Activated T-cell treated with anti-CD3 and anti-CD28 coated beads for 24 hours (primary cell): ENCODE measurements at regions not wholly inside any gene's neighbourhood (a gene's known extent, or its start where the extent isn't known, plus 50 kb on each side); places are given as distances from the start of the nearest gene placed in this dataset.
"Not testable (repeated sequence)": the region's sequence is repeated elsewhere in the genome, so short reads cannot be mapped to it uniquely, and the experiment has no call there.

Experiments used
- DNase-seq: peaks from one replicate; pipeline ENCODE4 v3.0.0-alpha.2; 2020; ENCODE audit warnings: low read depth

GRCh38 chr1:30184393-30185141 is 538.8 kb downstream of the MATN1 start:
- DNase-seq, result no peak

GRCh38 chr1:30183895-30184294 is 539.5 kb downstream of the MATN1 start:
- DNase-seq, result no peak

- no peak for DNase-seq
Measured at GRCh38 chr1:30183006-30183405, 540.4 kb downstream of the MATN1 start.

- DNase-seq, result no peak
Measured at GRCh38 chr1:30179942-30180543, 543.3 kb downstream of the MATN1 start.

- no peak for DNase-seq
Measured at GRCh38 chr1:30176477-30176876, 546.9 kb downstream of the MATN1 start.

GRCh38 chr1:30174499-30174898 is 548.9 kb downstream of the MATN1 start:
- DNase-seq, result no peak

- DNase-seq, result no peak
Measured at GRCh38 chr1:30173560-30173959, 549.8 kb downstream of the MATN1 start.

- no peak for DNase-seq
Measured at GRCh38 chr1:30172757-30173156, 550.6 kb downstream of the MATN1 start.

- DNase-seq, result no peak
Measured at GRCh38 chr1:30172299-30172694, 551.1 kb downstream of the MATN1 start.

GRCh38 chr1:30171537-30172298 is 551.7 kb downstream of the MATN1 start:
- DNase-seq, result no peak

- DNase-seq, result no peak
Measured at GRCh38 chr1:30169269-30169668, 554.1 kb downstream of the MATN1 start.

- no peak for DNase-seq
Measured at GRCh38 chr1:30166174-30166573, 557.2 kb downstream of the MATN1 start.

GRCh38 chr1:30165116-30165515 is 558.3 kb downstream of the MATN1 start:
- no peak for DNase-seq

GRCh38 chr1:30164693-30165092 is 558.7 kb downstream of the MATN1 start:
- no peak for DNase-seq

GRCh38 chr1:30162565-30162964 is 560.8 kb downstream of the MATN1 start:
- no peak for DNase-seq

- no peak for DNase-seq
Measured at GRCh38 chr1:30161953-30162352, 561.4 kb downstream of the MATN1 start.

GRCh38 chr1:30160999-30161689 is 562.2 kb downstream of the MATN1 start:
- no peak for DNase-seq

GRCh38 chr1:30159015-30159414 is 564.4 kb downstream of the MATN1 start:
- DNase-seq, result no peak

GRCh38 chr1:30155698-30156097 is 567.7 kb downstream of the MATN1 start:
- DNase-seq, result not testable (repeated sequence)

GRCh38 chr1:30155253-30155652 is 568.1 kb downstream of the MATN1 start:
- DNase-seq, result not testable (repeated sequence)

GRCh38 chr1:30153743-30154449 is 569.5 kb downstream of the MATN1 start:
- DNase-seq, result no peak

GRCh38 chr1:30151826-30152225 is 571.6 kb downstream of the MATN1 start:
- no peak for DNase-seq
